Esophagus muscularis mucosa (tissue), 4 donors: ENCODE measurements at regions not wholly inside any gene's neighbourhood (a gene's known extent, or its start where the extent isn't known, plus 50 kb on each side); places are given as distances from the start of the nearest gene placed in this dataset.

Experiments
- DNase-seq: peaks from one replicate; pipeline ENCODE4 v3.0.0-alpha.2; 2017; ENCODE audit errors: extremely low spot score
- H3K27ac ChIP-seq, 4 donors: fragments of 200-600 bp; sonication (generic); replicated peaks in 1 of 4; 1 replicate in 3 of 4; 2 replicates in 1 of 4; pipeline ENCODE4 v1.5.1; 2016 to 2019; ENCODE audit warnings: mild to moderate bottlenecking in 1 of 4
- H3K27me3 ChIP-seq, 4 donors: fragments of 200-600 bp; sonication (generic); one replicate each; pipeline versions ENCODE4 v1.5.1 to v1.6.0; 2016 to 2019
- H3K36me3 ChIP-seq, 4 donors: fragments of 200-600 bp; sonication (generic); one replicate each; pipeline ENCODE4 v1.5.1; 2016 to 2019
- H3K4me1 ChIP-seq, 4 donors: fragments of 200-600 bp; sonication (generic); one replicate each; pipeline ENCODE4 v1.5.1; 2016 to 2019
- H3K4me3 ChIP-seq, 4 donors: fragments of 200-600 bp; sonication (generic); 1 replicate in 2 of 4; 2 replicates in 2 of 4; pipeline ENCODE4 v1.5.1; 2016 to 2019; ENCODE audit warnings: mild to moderate bottlenecking in 4 of 4, moderate library complexity in 1 of 4
- H3K9me3 ChIP-seq, 4 donors: fragments of 200-600 bp; sonication (generic); 1 replicate in 3 of 4; 2 replicates in 1 of 4; pipeline ENCODE4 v1.5.1; 2016 to 2019
- EP300 ChIP-seq: sonication (generic); formaldehyde crosslinking; IDR thresholded peaks from one replicate; pipeline ENCODE4 v1.6.1; 2017; ENCODE audit warnings: antibody characterized with exemption
- POLR2A ChIP-seq: fragments of 450-650 bp; IDR thresholded peaks from one replicate; pipeline ENCODE4 v1.6.1; 2017; ENCODE audit warnings: antibody characterized with exemption, moderate library complexity, mild to moderate bottlenecking, low read depth
- POLR2AphosphoS5 ChIP-seq, 2 donors: sonication (generic); formaldehyde crosslinking; IDR thresholded peaks; one replicate each; pipeline ENCODE4 v1.6.1; 2017; ENCODE audit warnings: antibody characterized with exemption in 2 of 2
- WGBS: methylation state at CpG from one replicate; pipeline ENCODE4 v1.1.5; 2018; 5-methylcytosine and 5-hydroxymethylcytosine counted together
- intact Hi-C: fragments of 100-400 bp; cut with DNase I; formaldehyde crosslinking; loops from one replicate; pipeline ENCODE4 v1.15.1; 2023
- TF ChIP-seq, protein P1 (sequence below), 3 experiments: fragments of 200-600 bp in 2 of 3; fragments of 450-650 bp in 1 of 3; sonication (generic) in 2 of 3; IDR thresholded peaks; one replicate each; pipeline ENCODE4 v1.5.1; 2017 to 2019; ENCODE audit warnings: antibody characterized with exemption in 3 of 3, mild to moderate bottlenecking in 2 of 3, moderate library complexity in 1 of 3

DNA sequence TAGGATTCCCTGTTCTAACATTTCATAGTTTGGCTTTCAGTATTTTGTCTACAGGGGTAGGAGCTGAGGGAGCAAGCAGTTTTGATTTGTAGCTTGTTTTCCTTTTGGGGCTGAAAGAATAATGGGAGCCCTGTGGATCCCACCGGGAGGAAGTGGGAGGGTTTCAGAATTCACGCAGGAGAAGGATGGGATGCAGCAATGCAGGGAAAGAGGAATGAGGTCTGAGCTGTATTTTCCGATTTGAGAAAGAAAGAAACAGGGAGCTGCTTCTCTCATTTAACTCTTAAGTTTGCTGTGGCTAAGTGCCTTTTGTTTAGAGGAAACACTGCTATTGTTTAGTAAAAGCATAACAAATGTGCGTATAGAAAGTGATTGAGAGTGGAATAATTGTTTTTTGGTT is 141.0 kb downstream of the ADCYAP1 start:
- Histone ChIP-seq H3K9me3 (no peaks in the 10 kb centered on the region), H3K4me1 (no peaks in the 10 kb centered on the region), H3K27me3 (no peaks in the 10 kb centered on the region), H3K4me3 (no peak overlapping the region), H3K27ac (no peak overlapping the region), H3K36me3 (no peaks in the 10 kb centered on the region)
- intact Hi-C loops = no loop called here
- DNase-seq = no peak
- 18% methylated on average over 4 of the region's 4 CpGs for WGBS
- TF ChIP-seq POLR2A (no peak), POLR2AphosphoS5 (IDR thresholded peaks at IDR 0.05) (no peak), EP300 (no peak)
- TF ChIP-seq, protein P1, sequence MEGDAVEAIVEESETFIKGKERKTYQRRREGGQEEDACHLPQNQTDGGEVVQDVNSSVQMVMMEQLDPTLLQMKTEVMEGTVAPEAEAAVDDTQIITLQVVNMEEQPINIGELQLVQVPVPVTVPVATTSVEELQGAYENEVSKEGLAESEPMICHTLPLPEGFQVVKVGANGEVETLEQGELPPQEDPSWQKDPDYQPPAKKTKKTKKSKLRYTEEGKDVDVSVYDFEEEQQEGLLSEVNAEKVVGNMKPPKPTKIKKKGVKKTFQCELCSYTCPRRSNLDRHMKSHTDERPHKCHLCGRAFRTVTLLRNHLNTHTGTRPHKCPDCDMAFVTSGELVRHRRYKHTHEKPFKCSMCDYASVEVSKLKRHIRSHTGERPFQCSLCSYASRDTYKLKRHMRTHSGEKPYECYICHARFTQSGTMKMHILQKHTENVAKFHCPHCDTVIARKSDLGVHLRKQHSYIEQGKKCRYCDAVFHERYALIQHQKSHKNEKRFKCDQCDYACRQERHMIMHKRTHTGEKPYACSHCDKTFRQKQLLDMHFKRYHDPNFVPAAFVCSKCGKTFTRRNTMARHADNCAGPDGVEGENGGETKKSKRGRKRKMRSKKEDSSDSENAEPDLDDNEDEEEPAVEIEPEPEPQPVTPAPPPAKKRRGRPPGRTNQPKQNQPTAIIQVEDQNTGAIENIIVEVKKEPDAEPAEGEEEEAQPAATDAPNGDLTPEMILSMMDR (IDR thresholded peaks at IDR 0.05) = no peak

DNA sequence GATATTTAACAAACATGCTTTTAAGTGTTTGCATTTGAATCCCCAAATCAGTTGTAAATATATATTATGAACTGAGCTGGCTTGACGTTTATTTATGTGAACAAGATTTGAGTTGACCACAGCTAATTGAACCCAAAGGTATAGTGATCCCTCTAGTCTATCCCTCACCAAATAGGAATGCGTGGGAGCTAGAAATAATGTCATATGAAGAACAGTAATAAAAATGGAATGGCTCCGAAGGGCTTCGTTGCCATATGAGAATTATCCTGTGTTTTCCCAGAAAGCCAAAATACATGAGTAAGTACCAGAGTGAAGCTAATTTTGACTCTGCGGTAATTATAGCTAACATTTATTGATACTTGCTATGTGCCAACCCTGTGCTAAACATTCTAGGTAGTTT is 142.7 kb downstream of the ADCYAP1 start:
- no peaks in the 10 kb centered on the region for H3K36me3 ChIP-seq
- no peak overlapping the region for H3K27ac ChIP-seq
- TF ChIP-seq POLR2A = no peak
- TF ChIP-seq, protein P1 (IDR thresholded peaks at IDR 0.05) = no peak
- TF ChIP-seq POLR2AphosphoS5 (IDR thresholded peaks at IDR 0.05) = no peak
- TF ChIP-seq EP300 = no peak
- intact Hi-C loops = no loop called here
- no peaks in the 10 kb centered on the region for H3K27me3 ChIP-seq
- H3K9me3 ChIP-seq = no peaks in the 10 kb centered on the region
- H3K4me1 ChIP-seq = no peaks in the 10 kb centered on the region
- WGBS = 83% methylated on average over 5 of the region's 5 CpGs
- no peak for DNase-seq
- no peak overlapping the region for H3K4me3 ChIP-seq

DNA sequence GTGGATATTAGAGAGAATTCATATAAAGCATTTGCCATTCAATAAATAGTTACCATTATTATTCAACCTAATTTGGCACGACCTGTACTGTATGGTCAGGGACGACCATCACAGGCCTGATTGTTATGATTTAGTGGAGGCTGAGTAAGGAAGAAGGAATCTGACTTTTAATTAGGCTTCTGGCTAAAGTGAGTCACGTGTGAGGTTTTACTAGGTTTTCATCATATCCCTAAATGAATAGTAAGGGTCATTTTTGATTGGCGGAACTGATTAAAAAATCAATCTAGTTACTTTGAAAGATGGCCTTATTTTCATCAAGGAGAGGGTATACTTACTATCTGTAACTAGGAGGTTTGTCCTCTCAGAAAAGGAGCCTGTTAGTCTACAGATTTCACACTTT is 143.4 kb downstream of the ADCYAP1 start:
- Histone ChIP-seq H3K27me3 (no peaks in the 10 kb centered on the region), H3K36me3 (no peaks in the 10 kb centered on the region), H3K27ac (no peak overlapping the region), H3K4me1 (no peaks in the 10 kb centered on the region), H3K9me3 (no peaks in the 10 kb centered on the region), H3K4me3 (no peak overlapping the region)
- DNase-seq = no peak
- intact Hi-C loops = no loop called here
- TF ChIP-seq POLR2AphosphoS5 (IDR thresholded peaks at IDR 0.05) (no peak), EP300 (no peak), POLR2A (no peak)
- TF ChIP-seq, protein P1 (IDR thresholded peaks at IDR 0.05) = no peak
- WGBS = 70% methylated on average over 4 of the region's 4 CpGs

DNA sequence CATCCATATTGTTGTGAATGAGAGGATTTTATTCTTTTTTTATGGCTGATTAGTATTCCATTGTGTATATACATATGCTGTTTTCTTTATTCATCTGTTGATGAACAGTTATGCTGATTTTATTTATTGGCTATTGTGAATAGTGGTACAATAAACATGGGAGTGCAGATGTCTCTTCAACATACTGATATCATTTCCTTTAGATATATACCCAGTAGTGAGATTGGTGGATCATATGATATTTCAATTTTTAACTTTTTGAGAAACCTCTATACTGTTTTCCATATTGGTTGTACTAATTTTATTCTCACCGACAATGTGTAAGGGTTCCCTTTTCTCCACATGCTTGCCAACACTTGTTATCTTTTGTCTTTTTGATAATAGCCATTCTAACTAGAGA is 144.5 kb downstream of the ADCYAP1 start:
- intact Hi-C loops = no loop called here
- Histone ChIP-seq H3K4me1 (no peaks in the 10 kb centered on the region), H3K4me3 (no peak overlapping the region), H3K36me3 (no peaks in the 10 kb centered on the region), H3K27ac (no peak overlapping the region), H3K27me3 (no peaks in the 10 kb centered on the region), H3K9me3 (no peaks in the 10 kb centered on the region)
- WGBS = 78% methylated on average over 1 of the region's 1 CpG
- TF ChIP-seq EP300 (no peak), POLR2AphosphoS5 (IDR thresholded peaks at IDR 0.05) (no peak), POLR2A (no peak)
- TF ChIP-seq, protein P1 (IDR thresholded peaks at IDR 0.05) = no peak
- DNase-seq = no peak

DNA sequence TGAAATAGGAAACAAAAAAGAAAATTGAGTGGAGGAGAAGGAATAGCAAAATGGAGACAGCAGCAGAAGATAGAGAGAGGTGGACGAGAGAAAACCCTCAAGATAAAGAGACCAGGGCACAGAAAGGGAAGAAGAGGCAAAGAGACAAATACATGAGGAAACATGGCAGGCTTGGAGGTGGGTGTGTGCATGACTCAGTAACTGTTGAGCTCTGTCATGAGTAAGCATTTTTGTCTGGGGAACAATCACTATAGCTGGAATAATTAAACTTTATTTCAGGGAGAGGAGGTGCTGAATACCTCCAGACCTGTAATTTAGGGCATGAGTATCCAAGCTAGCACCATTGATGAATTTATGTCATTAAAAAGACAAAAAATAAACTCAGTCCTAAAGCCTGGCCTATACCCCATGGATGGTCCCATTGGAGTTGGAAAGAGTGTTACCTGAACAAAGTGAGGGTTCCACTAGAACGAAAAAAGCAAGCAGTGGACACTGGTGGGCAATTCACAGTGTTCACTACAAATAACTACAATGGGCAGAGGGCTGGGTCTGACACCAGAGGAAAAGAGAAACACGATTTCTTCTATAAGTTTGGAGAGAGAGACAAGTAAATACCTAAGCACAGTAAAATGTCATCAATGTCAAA is 145.5 kb downstream of the ADCYAP1 start:
- DNase-seq = no peak
- intact Hi-C loops = no loop called here
- Histone ChIP-seq H3K27ac (no peak overlapping the region), H3K9me3 (no peaks in the 10 kb centered on the region), H3K4me3 (no peak overlapping the region), H3K4me1 (no peaks in the 10 kb centered on the region), H3K36me3 (no peaks in the 10 kb centered on the region), H3K27me3 (no peaks in the 10 kb centered on the region)
- 51% methylated on average over 3 of the region's 3 CpGs for WGBS
- TF ChIP-seq, protein P1 (IDR thresholded peaks at IDR 0.05) = no peak
- TF ChIP-seq POLR2A (no peak), POLR2AphosphoS5 (IDR thresholded peaks at IDR 0.05) (no peak), EP300 (no peak)
